ENCODE measurements at regions not wholly inside any gene's neighbourhood (a gene's known extent, or its start where the extent isn't known, plus 50 kb on each side); places are given as distances from the start of the nearest gene placed in this dataset.

GRCh38 chr4:96312046-96312685 is 472.3 kb downstream of the PDHA2 start:
- TF ChIP-seq, protein P1, sequence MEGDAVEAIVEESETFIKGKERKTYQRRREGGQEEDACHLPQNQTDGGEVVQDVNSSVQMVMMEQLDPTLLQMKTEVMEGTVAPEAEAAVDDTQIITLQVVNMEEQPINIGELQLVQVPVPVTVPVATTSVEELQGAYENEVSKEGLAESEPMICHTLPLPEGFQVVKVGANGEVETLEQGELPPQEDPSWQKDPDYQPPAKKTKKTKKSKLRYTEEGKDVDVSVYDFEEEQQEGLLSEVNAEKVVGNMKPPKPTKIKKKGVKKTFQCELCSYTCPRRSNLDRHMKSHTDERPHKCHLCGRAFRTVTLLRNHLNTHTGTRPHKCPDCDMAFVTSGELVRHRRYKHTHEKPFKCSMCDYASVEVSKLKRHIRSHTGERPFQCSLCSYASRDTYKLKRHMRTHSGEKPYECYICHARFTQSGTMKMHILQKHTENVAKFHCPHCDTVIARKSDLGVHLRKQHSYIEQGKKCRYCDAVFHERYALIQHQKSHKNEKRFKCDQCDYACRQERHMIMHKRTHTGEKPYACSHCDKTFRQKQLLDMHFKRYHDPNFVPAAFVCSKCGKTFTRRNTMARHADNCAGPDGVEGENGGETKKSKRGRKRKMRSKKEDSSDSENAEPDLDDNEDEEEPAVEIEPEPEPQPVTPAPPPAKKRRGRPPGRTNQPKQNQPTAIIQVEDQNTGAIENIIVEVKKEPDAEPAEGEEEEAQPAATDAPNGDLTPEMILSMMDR (IDR thresholded peaks at IDR 0.05; ENCODE audit: low read depth, low read length, poor library complexity, severe bottlenecking), result no peak
- no peak for TF ChIP-seq EZH2phosphoT487 (IDR thresholded peaks at IDR 0.05; ENCODE audit: borderline replicate concordance, low read length)

Measured in DOHH2 (cell line).